HL-60 (cell line): ENCODE measurements at regions not wholly inside any gene's neighbourhood (a gene's known extent, or its start where the extent isn't known, plus 50 kb on each side); places are given as distances from the start of the nearest gene placed in this dataset.

ENCODE experiments used
- GABPA ChIP-seq: IDR thresholded peaks from 2 replicates; pipeline ENCODE4 v1.6.1; 2012; ENCODE audit warnings: low read depth
- POLR2AphosphoS5 ChIP-seq: IDR thresholded peaks from 2 replicates; pipeline ENCODE4 v1.6.1; 2012; ENCODE audit warnings: low read depth
- SPI1 ChIP-seq: IDR thresholded peaks from 2 replicates; pipeline ENCODE4 v1.6.1; 2012; ENCODE audit warnings: low read depth, mild to moderate bottlenecking, borderline replicate concordance
- TF ChIP-seq, protein P1 (sequence below): IDR thresholded peaks from one replicate; pipeline ENCODE4 v1.5.1; 2011; ENCODE audit warnings: low read length, control low read depth, inconsistent platforms; ENCODE audit not compliant: insufficient read depth
- TF ChIP-seq, protein P2 (sequence below): IDR thresholded peaks from 2 replicates; pipeline ENCODE4 v1.6.1; 2012; ENCODE audit warnings: low read depth; ENCODE audit not compliant: insufficient replicate concordance

DNA sequence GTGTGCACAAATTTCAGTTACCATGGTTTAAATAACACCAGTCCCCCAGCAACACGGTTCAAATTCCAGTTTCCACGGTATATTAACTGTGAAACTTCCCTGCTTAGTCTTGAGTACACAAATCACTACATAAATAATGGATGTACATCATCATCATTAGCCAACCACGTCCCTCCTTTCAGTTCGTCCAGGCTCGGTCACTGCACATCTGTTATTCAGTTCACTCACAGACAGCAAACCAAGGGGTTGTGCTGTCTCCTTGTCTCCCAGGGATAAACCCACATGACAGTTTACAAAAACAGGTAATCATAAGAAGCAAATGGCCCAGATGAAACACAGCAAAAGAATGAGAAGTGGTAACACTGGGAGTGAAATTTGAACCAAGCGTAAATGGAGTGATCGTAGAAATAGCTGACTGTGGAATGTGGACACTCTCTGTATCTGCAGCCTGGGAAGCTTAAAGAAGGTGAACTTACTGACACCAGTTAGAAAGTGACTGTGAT, 61.0 kb upstream of the RAD23B start:
- TF ChIP-seq, protein P1, sequence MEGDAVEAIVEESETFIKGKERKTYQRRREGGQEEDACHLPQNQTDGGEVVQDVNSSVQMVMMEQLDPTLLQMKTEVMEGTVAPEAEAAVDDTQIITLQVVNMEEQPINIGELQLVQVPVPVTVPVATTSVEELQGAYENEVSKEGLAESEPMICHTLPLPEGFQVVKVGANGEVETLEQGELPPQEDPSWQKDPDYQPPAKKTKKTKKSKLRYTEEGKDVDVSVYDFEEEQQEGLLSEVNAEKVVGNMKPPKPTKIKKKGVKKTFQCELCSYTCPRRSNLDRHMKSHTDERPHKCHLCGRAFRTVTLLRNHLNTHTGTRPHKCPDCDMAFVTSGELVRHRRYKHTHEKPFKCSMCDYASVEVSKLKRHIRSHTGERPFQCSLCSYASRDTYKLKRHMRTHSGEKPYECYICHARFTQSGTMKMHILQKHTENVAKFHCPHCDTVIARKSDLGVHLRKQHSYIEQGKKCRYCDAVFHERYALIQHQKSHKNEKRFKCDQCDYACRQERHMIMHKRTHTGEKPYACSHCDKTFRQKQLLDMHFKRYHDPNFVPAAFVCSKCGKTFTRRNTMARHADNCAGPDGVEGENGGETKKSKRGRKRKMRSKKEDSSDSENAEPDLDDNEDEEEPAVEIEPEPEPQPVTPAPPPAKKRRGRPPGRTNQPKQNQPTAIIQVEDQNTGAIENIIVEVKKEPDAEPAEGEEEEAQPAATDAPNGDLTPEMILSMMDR = no peak
- TF ChIP-seq POLR2AphosphoS5 = no peak
- TF ChIP-seq, protein P2, sequence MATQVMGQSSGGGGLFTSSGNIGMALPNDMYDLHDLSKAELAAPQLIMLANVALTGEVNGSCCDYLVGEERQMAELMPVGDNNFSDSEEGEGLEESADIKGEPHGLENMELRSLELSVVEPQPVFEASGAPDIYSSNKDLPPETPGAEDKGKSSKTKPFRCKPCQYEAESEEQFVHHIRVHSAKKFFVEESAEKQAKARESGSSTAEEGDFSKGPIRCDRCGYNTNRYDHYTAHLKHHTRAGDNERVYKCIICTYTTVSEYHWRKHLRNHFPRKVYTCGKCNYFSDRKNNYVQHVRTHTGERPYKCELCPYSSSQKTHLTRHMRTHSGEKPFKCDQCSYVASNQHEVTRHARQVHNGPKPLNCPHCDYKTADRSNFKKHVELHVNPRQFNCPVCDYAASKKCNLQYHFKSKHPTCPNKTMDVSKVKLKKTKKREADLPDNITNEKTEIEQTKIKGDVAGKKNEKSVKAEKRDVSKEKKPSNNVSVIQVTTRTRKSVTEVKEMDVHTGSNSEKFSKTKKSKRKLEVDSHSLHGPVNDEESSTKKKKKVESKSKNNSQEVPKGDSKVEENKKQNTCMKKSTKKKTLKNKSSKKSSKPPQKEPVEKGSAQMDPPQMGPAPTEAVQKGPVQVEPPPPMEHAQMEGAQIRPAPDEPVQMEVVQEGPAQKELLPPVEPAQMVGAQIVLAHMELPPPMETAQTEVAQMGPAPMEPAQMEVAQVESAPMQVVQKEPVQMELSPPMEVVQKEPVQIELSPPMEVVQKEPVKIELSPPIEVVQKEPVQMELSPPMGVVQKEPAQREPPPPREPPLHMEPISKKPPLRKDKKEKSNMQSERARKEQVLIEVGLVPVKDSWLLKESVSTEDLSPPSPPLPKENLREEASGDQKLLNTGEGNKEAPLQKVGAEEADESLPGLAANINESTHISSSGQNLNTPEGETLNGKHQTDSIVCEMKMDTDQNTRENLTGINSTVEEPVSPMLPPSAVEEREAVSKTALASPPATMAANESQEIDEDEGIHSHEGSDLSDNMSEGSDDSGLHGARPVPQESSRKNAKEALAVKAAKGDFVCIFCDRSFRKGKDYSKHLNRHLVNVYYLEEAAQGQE = no peak
- TF ChIP-seq SPI1 = no peak
- TF ChIP-seq GABPA = no peak
